HEK293 (cell line): ENCODE measurements at regions not wholly inside any gene's neighbourhood (a gene's known extent, or its start where the extent isn't known, plus 50 kb on each side); places are given as distances from the start of the nearest gene placed in this dataset.

Source experiments
- CTCF ChIA-PET: fragments of 350-600 bp; formaldehyde crosslinking; extraction: SDS; loops from one replicate; lab custom pipeline; 2021; ENCODE audit warnings: antibody characterized with exemption; lab: Yijun Ruan, JAX
- POLR2A ChIA-PET: fragments of 300-600 bp; formaldehyde crosslinking; extraction: SDS; loops from one replicate; lab custom pipeline; 2020; ENCODE audit warnings: antibody characterized with exemption, inconsistent platforms; lab: Yijun Ruan, JAX
- H3K27ac ChIP-seq: fragments of 200-500 bp; sonication (Bioruptor generic); 2 replicates; pipeline ENCODE4 v1.5.1; 2014; ENCODE audit warnings: low read depth, low read length, control low read depth, inconsistent platforms; ENCODE audit errors: extremely low read depth
- H3K36me3 ChIP-seq, 2 experiments: fragments of 200-500 bp in 1 of 2; sonication (Bioruptor generic) in 1 of 2; 1 replicate in 1 of 2; 2 replicates in 1 of 2; pipeline ENCODE4 v1.5.1; 2014 to 2017; ENCODE audit warnings: inconsistent platforms in 2 of 2, low read length in 2 of 2; ENCODE audit not compliant: control insufficient read depth in 2 of 2, insufficient read depth in 1 of 2
- H3K4me1 ChIP-seq: fragments of 200-500 bp; sonication (Bioruptor generic); 2 replicates; pipeline ENCODE4 v1.5.1; 2014; ENCODE audit warnings: mild to moderate bottlenecking, low read length, inconsistent platforms; ENCODE audit not compliant: control insufficient read depth, insufficient read depth
- H3K4me3 ChIP-seq: 2 replicates; pipeline ENCODE4 v1.5.1; 2011; ENCODE audit warnings: low read depth, mild to moderate bottlenecking, control low read depth, low read length, moderate library complexity
- H3K9me3 ChIP-seq: fragments of 200-500 bp; sonication (Bioruptor generic); 2 replicates; pipeline ENCODE4 v1.5.1; 2014; ENCODE audit warnings: low read depth, low read length, inconsistent platforms; ENCODE audit not compliant: control insufficient read depth, insufficient read depth
- HOXA7 ChIP-seq: sonication (generic); formaldehyde crosslinking; IDR thresholded peaks from 2 replicates; pipeline ENCODE4 v1.8.1; 2022; ENCODE audit warnings: missing genetic modification reagents, borderline replicate concordance
- KLF1 ChIP-seq: fragments of 450-650 bp; formaldehyde crosslinking; IDR thresholded peaks from 2 replicates; pipeline ENCODE4 v1.5.1; 2016; ENCODE audit warnings: missing biosample characterization, missing genetic modification characterization
- MYNN ChIP-seq: fragments of 450-650 bp; formaldehyde crosslinking; IDR thresholded peaks from 2 replicates; pipeline ENCODE4 v1.5.1; 2016; ENCODE audit warnings: missing biosample characterization, missing genetic modification characterization, borderline replicate concordance
- SALL2 ChIP-seq: fragments of 450-650 bp; formaldehyde crosslinking; IDR thresholded peaks from 2 replicates; pipeline ENCODE4 v1.5.0; 2017; ENCODE audit warnings: missing biosample characterization, mild to moderate bottlenecking, missing genetic modification characterization, borderline replicate concordance
- SCRT1 ChIP-seq: fragments of 450-650 bp; formaldehyde crosslinking; IDR thresholded peaks from 2 replicates; pipeline ENCODE4 v1.5.1; 2016; ENCODE audit warnings: missing biosample characterization, missing genetic modification characterization, borderline replicate concordance
- WT1 ChIP-seq: fragments of 450-650 bp; formaldehyde crosslinking; IDR thresholded peaks from 2 replicates; pipeline ENCODE4 v1.5.1; 2016; ENCODE audit warnings: missing biosample characterization, missing genetic modification characterization
- ZBTB44 ChIP-seq: fragments of 450-650 bp; IDR thresholded peaks from 2 replicates; pipeline ENCODE4 v1.5.1; 2018; ENCODE audit warnings: missing biosample characterization, mild to moderate bottlenecking, missing genetic modification characterization
- ZFP37 ChIP-seq: fragments of 450-650 bp; formaldehyde crosslinking; IDR thresholded peaks from 2 replicates; pipeline ENCODE4 v1.5.1; 2016; ENCODE audit warnings: missing biosample characterization, missing genetic modification characterization
- ZNF112 ChIP-seq: fragments of 450-650 bp; formaldehyde crosslinking; IDR thresholded peaks from 2 replicates; pipeline ENCODE4 v1.5.0; 2017; ENCODE audit warnings: missing biosample characterization, missing genetic modification characterization
- ZNF184 ChIP-seq: fragments of 450-650 bp; IDR thresholded peaks from 2 replicates; pipeline ENCODE4 v1.5.1; 2018; ENCODE audit warnings: missing biosample characterization, mild to moderate bottlenecking, missing genetic modification characterization
- ZNF292 ChIP-seq: fragments of 450-650 bp; formaldehyde crosslinking; IDR thresholded peaks from 2 replicates; pipeline ENCODE4 v1.5.1; 2016; ENCODE audit warnings: low read depth, missing biosample characterization, missing genetic modification characterization, borderline replicate concordance
- ZNF324 ChIP-seq: fragments of 450-650 bp; formaldehyde crosslinking; IDR thresholded peaks from 2 replicates; pipeline ENCODE4 v1.5.1; 2016; ENCODE audit warnings: missing biosample characterization, missing genetic modification characterization
- ZNF354C ChIP-seq: fragments of 450-650 bp; formaldehyde crosslinking; IDR thresholded peaks from 2 replicates; pipeline ENCODE4 v1.5.1; 2016; ENCODE audit warnings: missing biosample characterization, missing genetic modification characterization, low read depth, borderline replicate concordance
- ZNF416 ChIP-seq: fragments of 450-650 bp; formaldehyde crosslinking; IDR thresholded peaks from 2 replicates; pipeline ENCODE4 v1.5.1; 2016; ENCODE audit warnings: missing biosample characterization, missing genetic modification characterization
- ZNF501 ChIP-seq: fragments of 450-650 bp; formaldehyde crosslinking; IDR thresholded peaks from 2 replicates; pipeline ENCODE4 v1.5.1; 2016; ENCODE audit warnings: missing biosample characterization, missing genetic modification characterization
- ZNF624 ChIP-seq: fragments of 450-650 bp; formaldehyde crosslinking; IDR thresholded peaks from 2 replicates; pipeline ENCODE4 v1.5.1; 2017; ENCODE audit warnings: missing biosample characterization, missing genetic modification characterization
- ZNF701 ChIP-seq: fragments of 450-650 bp; formaldehyde crosslinking; IDR thresholded peaks from 2 replicates; pipeline ENCODE4 v1.5.1; 2016; ENCODE audit warnings: missing biosample characterization, missing genetic modification characterization
- ZNF747 ChIP-seq: fragments of 450-650 bp; formaldehyde crosslinking; IDR thresholded peaks from 2 replicates; pipeline ENCODE4 v1.5.1; 2016; ENCODE audit warnings: missing biosample characterization, missing genetic modification characterization
- ZNF785 ChIP-seq: fragments of 450-650 bp; formaldehyde crosslinking; IDR thresholded peaks from 2 replicates; pipeline ENCODE4 v1.5.1; 2016; ENCODE audit warnings: missing biosample characterization, missing genetic modification characterization
- ZNF830 ChIP-seq: fragments of 450-650 bp; IDR thresholded peaks from 2 replicates; pipeline ENCODE4 v1.5.0; 2018; ENCODE audit warnings: missing biosample characterization, missing genetic modification characterization, low read depth, mild to moderate bottlenecking, moderate library complexity
- TF ChIP-seq, protein P1 (sequence below): fragments of 450-650 bp; formaldehyde crosslinking; IDR thresholded peaks from 2 replicates; pipeline ENCODE4 v1.5.1; 2016; ENCODE audit warnings: missing biosample characterization, missing genetic modification characterization, low read depth
- TF ChIP-seq, protein P2 (sequence below): fragments of 450-650 bp; formaldehyde crosslinking; IDR thresholded peaks from 2 replicates; pipeline ENCODE4 v1.5.1; 2016; ENCODE audit warnings: missing biosample characterization, missing genetic modification characterization, borderline replicate concordance

GRCh38 chr19:29338480-29338879 is 125.5 kb upstream of the UQCRFS1 start:
- H3K36me3 ChIP-seq, result no peaks in the 10 kb centered on the region
- TF ChIP-seq ZNF701, result no peak
- TF ChIP-seq SALL2 (tag by site-specific recombination), result no peak
- no peak for TF ChIP-seq ZNF292 (tag by site-specific recombination)
- no peak overlapping the region for H3K4me3 ChIP-seq
- no peaks in the 10 kb centered on the region; the same call in 1 of the 2 replicates for H3K4me1 ChIP-seq
- H3K27ac ChIP-seq, result no peak overlapping the region
- CTCF ChIA-PET, result no interaction called here
- POLR2A ChIA-PET, result no interaction called here
- H3K9me3 ChIP-seq, result peaks cover 24% of the 10 kb centered on the region

GRCh38 chr19:29342721-29343120 is 129.8 kb upstream of the UQCRFS1 start:
- no peak overlapping the region for H3K27ac ChIP-seq
- TF ChIP-seq ZNF747 (tag by site-specific recombination), result no peak
- no peak for TF ChIP-seq ZNF324 (tag by site-specific recombination)
- TF ChIP-seq, protein P1, sequence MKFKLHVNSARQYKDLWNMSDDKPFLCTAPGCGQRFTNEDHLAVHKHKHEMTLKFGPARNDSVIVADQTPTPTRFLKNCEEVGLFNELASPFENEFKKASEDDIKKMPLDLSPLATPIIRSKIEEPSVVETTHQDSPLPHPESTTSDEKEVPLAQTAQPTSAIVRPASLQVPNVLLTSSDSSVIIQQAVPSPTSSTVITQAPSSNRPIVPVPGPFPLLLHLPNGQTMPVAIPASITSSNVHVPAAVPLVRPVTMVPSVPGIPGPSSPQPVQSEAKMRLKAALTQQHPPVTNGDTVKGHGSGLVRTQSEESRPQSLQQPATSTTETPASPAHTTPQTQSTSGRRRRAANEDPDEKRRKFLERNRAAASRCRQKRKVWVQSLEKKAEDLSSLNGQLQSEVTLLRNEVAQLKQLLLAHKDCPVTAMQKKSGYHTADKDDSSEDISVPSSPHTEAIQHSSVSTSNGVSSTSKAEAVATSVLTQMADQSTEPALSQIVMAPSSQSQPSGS (tag by site-specific recombination), result no peak
- no peak for TF ChIP-seq ZNF184 (tag by site-specific recombination)
- TF ChIP-seq ZNF830 (tag by site-specific recombination), result no peak
- TF ChIP-seq MYNN (tag by site-specific recombination), result no peak
- TF ChIP-seq ZNF354C (tag by site-specific recombination), result no peak
- TF ChIP-seq HOXA7 (CRISPR knock-in tag), result no peak
- TF ChIP-seq, all 188 proteins: peak for 0
- no peak overlapping the region for H3K4me3 ChIP-seq
- ChIA-PET CTCF (interaction anchor here (0.6 kb wide), 2 partner anchors 329 to 447 kb away, joined by 3 read pairs; no protein-coding TSS in a partner anchor), POLR2A (no interaction called here)
- H3K9me3 ChIP-seq, result peaks cover 37% of the 10 kb centered on the region
- peaks cover 0 to 5% of the 10 kb centered on the region in 2 experiments; a peak in 1 of 3 replicates for H3K36me3 ChIP-seq
- H3K4me1 ChIP-seq, result no peaks in the 10 kb centered on the region

DNA sequence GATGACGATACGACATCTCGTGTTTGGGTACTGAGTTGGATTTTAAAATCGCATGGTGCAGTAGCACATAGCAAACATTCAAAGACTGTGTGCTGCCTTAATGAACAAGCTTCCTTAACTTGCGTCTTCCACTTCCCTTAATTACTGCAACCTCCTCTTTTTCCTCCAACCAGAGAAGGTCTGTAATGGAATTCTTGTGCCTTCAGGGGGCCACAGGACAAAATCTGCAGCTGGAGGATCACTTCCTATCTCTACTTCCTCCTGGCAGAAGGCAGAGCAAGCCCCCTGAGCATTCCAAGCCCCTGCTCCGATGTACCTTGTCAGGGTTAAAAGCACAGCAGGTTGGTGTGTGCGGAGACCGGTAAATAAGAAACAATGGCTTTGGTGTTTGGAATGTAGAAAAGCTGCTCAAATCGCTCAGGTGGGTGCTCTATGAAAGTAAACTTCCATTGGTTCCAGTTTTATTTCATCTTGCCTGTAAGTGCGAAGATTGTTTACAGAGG is 151.3 kb upstream of the UQCRFS1 start:
- Histone ChIP-seq H3K9me3 (peaks cover 3% of the 10 kb centered on the region), H3K36me3 (no peaks in the 10 kb centered on the region), H3K27ac (no peak overlapping the region), H3K4me1 (no peaks in the 10 kb centered on the region), H3K4me3 (no peak overlapping the region)
- CTCF ChIA-PET, result interaction anchor here (1.3 to 1.4 kb wide), 2 partner anchors 114 to 164 kb away, joined by 3 to 4 read pairs; no protein-coding TSS in a partner anchor
- POLR2A ChIA-PET, result no interaction called here
- TF ChIP-seq KLF1 (tag by site-specific recombination) (no peak), ZNF112 (tag by site-specific recombination) (no peak), ZNF416 (tag by site-specific recombination) (no peak), ZFP37 (tag by site-specific recombination) (no peak), ZNF501 (tag by site-specific recombination) (no peak), SCRT1 (tag by site-specific recombination) (no peak), ZNF624 (no peak), ZBTB44 (tag by site-specific recombination) (no peak), WT1 (tag by site-specific recombination) (no peak), ZNF785 (tag by site-specific recombination) (no peak), ZNF747 (tag by site-specific recombination) (no peak)
- TF ChIP-seq, protein P2, sequence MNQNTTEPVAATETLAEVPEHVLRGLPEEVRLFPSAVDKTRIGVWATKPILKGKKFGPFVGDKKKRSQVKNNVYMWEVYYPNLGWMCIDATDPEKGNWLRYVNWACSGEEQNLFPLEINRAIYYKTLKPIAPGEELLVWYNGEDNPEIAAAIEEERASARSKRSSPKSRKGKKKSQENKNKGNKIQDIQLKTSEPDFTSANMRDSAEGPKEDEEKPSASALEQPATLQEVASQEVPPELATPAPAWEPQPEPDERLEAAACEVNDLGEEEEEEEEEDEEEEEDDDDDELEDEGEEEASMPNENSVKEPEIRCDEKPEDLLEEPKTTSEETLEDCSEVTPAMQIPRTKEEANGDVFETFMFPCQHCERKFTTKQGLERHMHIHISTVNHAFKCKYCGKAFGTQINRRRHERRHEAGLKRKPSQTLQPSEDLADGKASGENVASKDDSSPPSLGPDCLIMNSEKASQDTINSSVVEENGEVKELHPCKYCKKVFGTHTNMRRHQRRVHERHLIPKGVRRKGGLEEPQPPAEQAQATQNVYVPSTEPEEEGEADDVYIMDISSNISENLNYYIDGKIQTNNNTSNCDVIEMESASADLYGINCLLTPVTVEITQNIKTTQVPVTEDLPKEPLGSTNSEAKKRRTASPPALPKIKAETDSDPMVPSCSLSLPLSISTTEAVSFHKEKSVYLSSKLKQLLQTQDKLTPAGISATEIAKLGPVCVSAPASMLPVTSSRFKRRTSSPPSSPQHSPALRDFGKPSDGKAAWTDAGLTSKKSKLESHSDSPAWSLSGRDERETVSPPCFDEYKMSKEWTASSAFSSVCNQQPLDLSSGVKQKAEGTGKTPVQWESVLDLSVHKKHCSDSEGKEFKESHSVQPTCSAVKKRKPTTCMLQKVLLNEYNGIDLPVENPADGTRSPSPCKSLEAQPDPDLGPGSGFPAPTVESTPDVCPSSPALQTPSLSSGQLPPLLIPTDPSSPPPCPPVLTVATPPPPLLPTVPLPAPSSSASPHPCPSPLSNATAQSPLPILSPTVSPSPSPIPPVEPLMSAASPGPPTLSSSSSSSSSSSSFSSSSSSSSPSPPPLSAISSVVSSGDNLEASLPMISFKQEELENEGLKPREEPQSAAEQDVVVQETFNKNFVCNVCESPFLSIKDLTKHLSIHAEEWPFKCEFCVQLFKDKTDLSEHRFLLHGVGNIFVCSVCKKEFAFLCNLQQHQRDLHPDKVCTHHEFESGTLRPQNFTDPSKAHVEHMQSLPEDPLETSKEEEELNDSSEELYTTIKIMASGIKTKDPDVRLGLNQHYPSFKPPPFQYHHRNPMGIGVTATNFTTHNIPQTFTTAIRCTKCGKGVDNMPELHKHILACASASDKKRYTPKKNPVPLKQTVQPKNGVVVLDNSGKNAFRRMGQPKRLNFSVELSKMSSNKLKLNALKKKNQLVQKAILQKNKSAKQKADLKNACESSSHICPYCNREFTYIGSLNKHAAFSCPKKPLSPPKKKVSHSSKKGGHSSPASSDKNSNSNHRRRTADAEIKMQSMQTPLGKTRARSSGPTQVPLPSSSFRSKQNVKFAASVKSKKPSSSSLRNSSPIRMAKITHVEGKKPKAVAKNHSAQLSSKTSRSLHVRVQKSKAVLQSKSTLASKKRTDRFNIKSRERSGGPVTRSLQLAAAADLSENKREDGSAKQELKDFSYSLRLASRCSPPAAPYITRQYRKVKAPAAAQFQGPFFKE (tag by site-specific recombination), result no peak
